DND-41 (cell line): ENCODE measurements at regions not wholly inside any gene's neighbourhood (a gene's known extent, or its start where the extent isn't known, plus 50 kb on each side); places are given as distances from the start of the nearest gene placed in this dataset.

Source experiments
- CTCF ChIP-seq: IDR thresholded peaks from 2 replicates; pipeline ENCODE4 v1.5.1; 2012; ENCODE audit warnings: borderline replicate concordance, low read length, moderate library complexity, mild to moderate bottlenecking; ENCODE audit not compliant: poor library complexity, severe bottlenecking; ENCODE audit errors: extremely low read depth
- EZH2 ChIP-seq: IDR thresholded peaks from 3 replicates; pipeline ENCODE4 v1.6.1; 2012; ENCODE audit warnings: borderline replicate concordance, low read depth, mild to moderate bottlenecking, moderate library complexity, low read length, inconsistent platforms; ENCODE audit not compliant: severe bottlenecking

- TF ChIP-seq CTCF (no peak), EZH2 (no peak)
These were observed 120.3 kb upstream of the SLC38A4 start for GRCh38 chr12:46946137-46946536.
